ENCODE measurements at regions not wholly inside any gene's neighbourhood (a gene's known extent, or its start where the extent isn't known, plus 50 kb on each side); places are given as distances from the start of the nearest gene placed in this dataset.

DNA sequence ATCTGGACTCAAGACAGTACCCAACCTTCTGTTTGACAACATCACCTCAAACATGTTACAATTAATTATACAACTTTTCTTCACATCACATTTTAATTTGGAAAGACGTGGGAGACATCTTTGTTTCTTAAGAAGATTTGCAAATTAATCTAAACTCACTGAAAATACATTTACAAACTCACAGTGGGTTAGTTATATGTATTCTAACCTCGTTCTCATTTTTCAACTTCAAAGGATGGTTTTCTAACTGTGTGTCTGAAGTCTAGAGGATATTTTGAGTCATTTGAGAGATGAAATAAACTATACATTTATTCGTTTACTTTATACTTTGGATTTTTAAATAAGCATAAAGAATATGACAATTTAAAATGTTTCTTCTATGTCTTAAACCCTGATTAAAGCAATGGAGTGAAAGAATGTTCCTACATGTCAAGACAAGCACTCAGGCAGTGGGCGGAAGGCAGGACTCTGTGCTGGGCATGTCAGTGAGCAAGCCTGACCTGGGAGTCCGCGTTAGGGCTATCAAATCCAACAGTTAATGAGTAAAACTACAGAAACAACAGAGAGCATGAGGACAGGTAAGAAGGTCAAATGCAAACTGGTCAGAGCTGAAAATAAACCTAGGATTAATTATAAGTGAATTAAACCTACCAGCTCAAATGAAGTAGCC lies 76.5 kb upstream of the CTTNBP2NL start:
- Mint-ChIP-seq H3K27me3 (ENCODE audit: low read depth in 3 of 3) (peaks cover 2 to 11% (median 4%) of the 10 kb centered on the region in 3 donors), H3K27ac (no peak overlapping the region), H3K4me3 (no peak overlapping the region), H3K36me3 (no peaks in the 10 kb centered on the region), H3K4me1 (peaks cover 4% of the 10 kb centered on the region), H3K9me3 (no peaks in the 10 kb centered on the region)
- intact Hi-C loops (cut with micrococcal nuclease) = no loop called here
- no peak for TF ChIP-seq CTCF (IDR thresholded peaks at IDR 0.05)
- H3K4me2 ChIP-seq (replicated peaks; ENCODE audit: extremely low read depth, low read length, poor library complexity, severe bottlenecking) = no peak overlapping the region
- no peaks in the 10 kb centered on the region for H4K20me1 ChIP-seq (ENCODE audit: insufficient read depth, low read length)
- H3K4me1 ChIP-seq (ENCODE audit: control insufficient read depth in 1 of 2, insufficient read depth in 2 of 2, low read length in 2 of 2) = no peaks in the 10 kb centered on the region
- no CpG with 5 or more reads among the region's 6 CpGs for WGBS (ENCODE audit: insufficient coverage)
- H3K79me2 ChIP-seq (ENCODE audit: insufficient read depth, low read length) = no peaks in the 10 kb centered on the region
- H3K9me3 ChIP-seq (replicated peaks in 1 of 2; ENCODE audit: control insufficient read depth in 1 of 2, insufficient read depth in 1 of 2, low read length in 2 of 2) = no peaks in the 10 kb centered on the region
- H3K27me3 ChIP-seq (ENCODE audit: control insufficient read depth in 2 of 2, insufficient read depth in 2 of 2, low read length in 2 of 2) = no peaks in the 10 kb centered on the region
- H3K4me3 ChIP-seq (replicated peaks in 1 of 3; ENCODE audit: low read depth in 2 of 3, low read length in 3 of 3) = no peak overlapping the region
- no peak overlapping the region for H3K9ac ChIP-seq (ENCODE audit: insufficient read depth, low read length, poor library complexity, severe bottlenecking)
- H3K27ac ChIP-seq (ENCODE audit: low read depth in 1 of 2, low read length in 2 of 2) = no peak overlapping the region
- no peaks in the 10 kb centered on the region for H3K36me3 ChIP-seq (replicated peaks in 1 of 2; ENCODE audit: control insufficient read depth in 1 of 2, insufficient read depth in 2 of 2, low read length in 2 of 2)
- DNase-seq = no peak
- no peak overlapping the region for H2AFZ ChIP-seq (ENCODE audit: insufficient read depth, low read depth, low read length, poor library complexity, severe bottlenecking)

DNA sequence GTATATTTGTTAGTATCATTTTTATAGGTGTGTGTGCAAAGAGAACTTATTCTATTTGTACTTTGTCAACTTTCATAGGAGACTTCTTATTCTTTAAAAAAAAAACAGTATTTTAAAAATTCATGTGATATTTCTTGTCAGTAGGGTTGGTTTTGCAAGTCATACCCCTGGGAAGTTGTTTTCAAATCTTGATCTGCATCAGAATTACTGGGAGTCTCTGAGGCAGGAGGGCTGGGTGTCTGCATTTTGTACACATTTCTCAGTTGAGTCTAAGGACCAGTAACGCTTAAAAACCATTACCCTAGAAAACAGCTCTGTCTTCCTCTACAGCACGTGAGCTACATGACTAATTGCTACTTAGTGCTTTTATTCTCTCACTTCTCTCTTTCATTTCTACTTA lies 76.0 kb upstream of the CTTNBP2NL start:
- intact Hi-C loops (cut with micrococcal nuclease) = no loop called here
- no CpG with 5 or more reads among the region's 2 CpGs for WGBS (ENCODE audit: insufficient coverage)
- Histone ChIP-seq H3K36me3 (replicated peaks in 1 of 2; ENCODE audit: control insufficient read depth in 1 of 2, insufficient read depth in 2 of 2, low read length in 2 of 2) (no peaks in the 10 kb centered on the region), H3K9ac (ENCODE audit: insufficient read depth, low read length, poor library complexity, severe bottlenecking) (no peak overlapping the region), H3K27ac (ENCODE audit: low read depth in 1 of 2, low read length in 2 of 2) (no peak overlapping the region), H3K4me1 (ENCODE audit: control insufficient read depth in 1 of 2, insufficient read depth in 2 of 2, low read length in 2 of 2) (no peaks in the 10 kb centered on the region), H3K27me3 (ENCODE audit: control insufficient read depth in 2 of 2, insufficient read depth in 2 of 2, low read length in 2 of 2) (no peaks in the 10 kb centered on the region), H2AFZ (ENCODE audit: insufficient read depth, low read depth, low read length, poor library complexity, severe bottlenecking) (no peak overlapping the region), H3K4me2 (replicated peaks; ENCODE audit: extremely low read depth, low read length, poor library complexity, severe bottlenecking) (no peak overlapping the region), H3K4me3 (replicated peaks in 1 of 3; ENCODE audit: low read depth in 2 of 3, low read length in 3 of 3) (no peak overlapping the region), H3K79me2 (ENCODE audit: insufficient read depth, low read length) (no peaks in the 10 kb centered on the region), H3K9me3 (replicated peaks in 1 of 2; ENCODE audit: control insufficient read depth in 1 of 2, insufficient read depth in 1 of 2, low read length in 2 of 2) (no peaks in the 10 kb centered on the region), H4K20me1 (ENCODE audit: insufficient read depth, low read length) (no peaks in the 10 kb centered on the region)
- no peak for DNase-seq
- no peak for TF ChIP-seq CTCF (IDR thresholded peaks at IDR 0.05)
- H3K4me3 Mint-ChIP-seq = no peak overlapping the region
- no peak overlapping the region for H3K27ac Mint-ChIP-seq
- peaks cover 1 to 11% (median 4%) of the 10 kb centered on the region in 3 donors for H3K27me3 Mint-ChIP-seq (ENCODE audit: low read depth in 3 of 3)
- no peaks in the 10 kb centered on the region for H3K9me3 Mint-ChIP-seq
- peaks cover 4% of the 10 kb centered on the region for H3K4me1 Mint-ChIP-seq
- no peaks in the 10 kb centered on the region for H3K36me3 Mint-ChIP-seq

Data from CD14-positive monocyte (primary cell).